Right renal cortex interstitium (tissue), 3 donors: ENCODE measurements at regions not wholly inside any gene's neighbourhood (a gene's known extent, or its start where the extent isn't known, plus 50 kb on each side); places are given as distances from the start of the nearest gene placed in this dataset.

Source experiments
- DNase-seq, 3 donors: peaks; one replicate each; pipeline ENCODE4 v3.0.0-alpha.2; 2013; ENCODE audit warnings: low read depth in 3 of 3, low spot score in 2 of 3

GRCh38 chr4:104146048-104146447 is 348.6 kb downstream of the CXXC4 start:
- DNase-seq: no peak

- no peak for DNase-seq
Observed at GRCh38 chr4:104138116-104138515, 356.6 kb downstream of the CXXC4 start.

- no peak for DNase-seq
Observed at GRCh38 chr4:104129243-104129642, 365.5 kb downstream of the CXXC4 start.

- peak in 2 of 3 donors; percentile 0 to 1 for DNase-seq
Observed at GRCh38 chr4:104128850-104129213, 365.9 kb downstream of the CXXC4 start.

- DNase-seq: no peak
Observed at GRCh38 chr4:104128031-104128849, 366.5 kb downstream of the CXXC4 start.

GRCh38 chr4:104123021-104123420 is 371.7 kb downstream of the CXXC4 start:
- DNase-seq: no peak

- no peak for DNase-seq
Observed at GRCh38 chr4:104117776-104118175, 376.9 kb downstream of the CXXC4 start.

GRCh38 chr4:104113850-104114249 is 380.8 kb downstream of the CXXC4 start:
- no peak for DNase-seq

GRCh38 chr4:104099141-104099540 is 379.4 kb upstream of the TACR3 start:
- no peak for DNase-seq

GRCh38 chr4:104093247-104093646 is 373.5 kb upstream of the TACR3 start:
- no peak for DNase-seq

GRCh38 chr4:104073229-104073628 is 353.4 kb upstream of the TACR3 start:
- no peak for DNase-seq

GRCh38 chr4:104066533-104066932 is 346.7 kb upstream of the TACR3 start:
- no peak for DNase-seq

GRCh38 chr4:104064646-104065577 is 345.1 kb upstream of the TACR3 start:
- peak; percentile 2 to 8 (median 8) for DNase-seq

GRCh38 chr4:104063341-104063740 is 343.6 kb upstream of the TACR3 start:
- DNase-seq: no peak

GRCh38 chr4:104044369-104044768 is 324.6 kb upstream of the TACR3 start:
- no peak for DNase-seq

GRCh38 chr4:104032896-104033295 is 313.1 kb upstream of the TACR3 start:
- no peak for DNase-seq

- no peak for DNase-seq
Observed at GRCh38 chr4:104025251-104025650, 305.5 kb upstream of the TACR3 start.

- DNase-seq: no peak
Observed at GRCh38 chr4:104022831-104023230, 303.0 kb upstream of the TACR3 start.

- DNase-seq: no peak
Observed at GRCh38 chr4:104022226-104022625, 302.4 kb upstream of the TACR3 start.

- DNase-seq: no peak
Observed at GRCh38 chr4:104020641-104021040, 300.9 kb upstream of the TACR3 start.

- DNase-seq: no peak
Observed at GRCh38 chr4:104017213-104017612, 297.4 kb upstream of the TACR3 start.

- DNase-seq: no peak
Observed at GRCh38 chr4:104015680-104016079, 295.9 kb upstream of the TACR3 start.
